ENCODE measurements at regions not wholly inside any gene's neighbourhood (a gene's known extent, or its start where the extent isn't known, plus 50 kb on each side); places are given as distances from the start of the nearest gene placed in this dataset.

- Histone ChIP-seq H2AFZ (ENCODE audit: low read depth) (no peak overlapping the region), H3K4me2 (no peak overlapping the region), H3K27ac (ENCODE audit: low read depth in 2 of 2, low read length in 1 of 2) (no peak overlapping the region), H4K20me1 (ENCODE audit: insufficient read depth) (no peaks in the 10 kb centered on the region), H3K9me3 (no peaks in the 10 kb centered on the region), H3F3A (replicated peaks; ENCODE audit: insufficient read depth) (no peaks in the 10 kb centered on the region), H3K36me3 (replicated peaks in 1 of 2; ENCODE audit: control insufficient read depth in 1 of 2, insufficient read depth in 2 of 2, low read length in 1 of 2) (no peaks in the 10 kb centered on the region), H3K9ac (no peak overlapping the region), H3K79me2 (ENCODE audit: insufficient read depth) (no peaks in the 10 kb centered on the region), H3K27me3 (ENCODE audit: insufficient read depth) (no peaks in the 10 kb centered on the region), H3K4me3 (ENCODE audit: low read depth in 2 of 2, low read length in 1 of 2) (no peak overlapping the region), H3K4me1 (ENCODE audit: control insufficient read depth in 1 of 2, insufficient read depth in 2 of 2, low read depth in 1 of 2, low read length in 1 of 2) (peaks cover 8 to 16% of the 10 kb centered on the region in 2 experiments; a peak in 3 of 4 replicates), H3K9me2 (no peaks in the 10 kb centered on the region)
- 93% methylated on average over 15 of the region's 18 CpGs for WGBS (ENCODE audit: low lambda C conversion rate)
- CTCF ChIA-PET = no interaction called here
- POLR2A ChIA-PET = interaction anchor here (1.4 kb wide), 1 partner anchor 61 kb away, joined by 5 read pairs; the partner anchor contains the start of gene KLF7
- no peak for DNase-seq
- TF ChIP-seq TCF12 (IDR thresholded peaks at IDR 0.05) (no peak), GATA2 (CRISPR knock-in tag; IDR thresholded peaks at IDR 0.05) (no peak), ZBTB33 (IDR thresholded peaks at IDR 0.05; ENCODE audit: borderline replicate concordance, low read depth) (no peak), YY1 (IDR thresholded peaks at IDR 0.05; ENCODE audit: low read depth) (no peak), SMC3 (IDR thresholded peaks at IDR 0.05; ENCODE audit: low read depth, low read length) (no peak), FOSL2 (IDR thresholded peaks at IDR 0.05; ENCODE audit: borderline replicate concordance, low read depth) (no peak), RFX5 (IDR thresholded peaks at IDR 0.05; ENCODE audit: low read length) (no peak), RCOR1 (IDR thresholded peaks at IDR 0.05; ENCODE audit: low read length) (no peak), TEAD4 (IDR thresholded peaks at IDR 0.05; ENCODE audit: borderline replicate concordance, insufficient read depth) (no peak), NRF1 (IDR thresholded peaks at IDR 0.05; ENCODE audit: low read depth, low read length) (no peak)
Measured at GRCh38 chr2:207227062-207227748, 61.5 kb upstream of the KLF7 start.

GRCh38 chr2:207227749-207228145 lies 62.0 kb upstream of the KLF7 start:
- ChIA-PET CTCF (interaction anchor here (1.2 kb wide), 1 partner anchor 13 kb away, joined by 3 read pairs; no protein-coding TSS in a partner anchor), POLR2A (interaction anchor here (1.4 kb wide), 1 partner anchor 61 kb away, joined by 5 read pairs; the partner anchor contains the start of gene KLF7)
- H3K27me3 ChIP-seq (ENCODE audit: insufficient read depth) = no peaks in the 10 kb centered on the region
- no peaks in the 10 kb centered on the region for H3K9me2 ChIP-seq
- 90% methylated on average over 3 of the region's 3 CpGs for WGBS (ENCODE audit: low lambda C conversion rate)
- no peaks in the 10 kb centered on the region for H3K79me2 ChIP-seq (ENCODE audit: insufficient read depth)
- no peak overlapping the region for H3K27ac ChIP-seq (ENCODE audit: low read depth in 2 of 2, low read length in 1 of 2)
- H3K4me1 ChIP-seq (ENCODE audit: control insufficient read depth in 1 of 2, insufficient read depth in 2 of 2, low read depth in 1 of 2, low read length in 1 of 2) = peaks cover 8 to 16% of the 10 kb centered on the region in 2 experiments; a peak in 3 of 4 replicates
- no peaks in the 10 kb centered on the region for H3K36me3 ChIP-seq (replicated peaks in 1 of 2; ENCODE audit: control insufficient read depth in 1 of 2, insufficient read depth in 2 of 2, low read length in 1 of 2)
- no peaks in the 10 kb centered on the region for H3F3A ChIP-seq (replicated peaks; ENCODE audit: insufficient read depth)
- H4K20me1 ChIP-seq (ENCODE audit: insufficient read depth) = no peaks in the 10 kb centered on the region
- H3K9me3 ChIP-seq = no peaks in the 10 kb centered on the region
- H2AFZ ChIP-seq (ENCODE audit: low read depth) = no peak overlapping the region
- TF ChIP-seq USF1 (IDR thresholded peaks at IDR 0.05; ENCODE audit: borderline replicate concordance, low read depth) = no peak
- TF ChIP-seq ELF1 (IDR thresholded peaks at IDR 0.05) = no peak
- TF ChIP-seq RAD21 (IDR thresholded peaks at IDR 0.05; ENCODE audit: low read length) = no peak
- no peak for TF ChIP-seq FOXM1 (IDR thresholded peaks at IDR 0.05; ENCODE audit: low read depth)
- TF ChIP-seq TAF1 (IDR thresholded peaks at IDR 0.05; ENCODE audit: borderline replicate concordance, low read depth, low read length) = no peak
- no peak for TF ChIP-seq MXI1 (IDR thresholded peaks at IDR 0.05; ENCODE audit: low read depth, low read length)
- no peak for TF ChIP-seq YY1 (IDR thresholded peaks at IDR 0.05; ENCODE audit: low read depth)
- no peak for TF ChIP-seq NRF1 (IDR thresholded peaks at IDR 0.05; ENCODE audit: low read depth, low read length)
- TF ChIP-seq RFX5 (IDR thresholded peaks at IDR 0.05; ENCODE audit: low read length) = no peak
- no peak for TF ChIP-seq IRF3 (IDR thresholded peaks at IDR 0.05; ENCODE audit: low read depth, low read length)
- no peak for TF ChIP-seq TCF12 (IDR thresholded peaks at IDR 0.05)
- no peak for TF ChIP-seq FOSL2 (IDR thresholded peaks at IDR 0.05; ENCODE audit: borderline replicate concordance, low read depth)
- TF ChIP-seq FOXJ3 (CRISPR knock-in tag; IDR thresholded peaks at IDR 0.05) = no peak
- no peak overlapping the region for H3K9ac ChIP-seq
- H3K4me3 ChIP-seq (ENCODE audit: low read depth in 2 of 2, low read length in 1 of 2) = no peak overlapping the region
- no peak for DNase-seq
- H3K4me2 ChIP-seq = no peak overlapping the region
